GM12878 (cell line): ENCODE measurements at regions not wholly inside any gene's neighbourhood (a gene's known extent, or its start where the extent isn't known, plus 50 kb on each side); places are given as distances from the start of the nearest gene placed in this dataset.

Experiments
- ATAC-seq: fragments of 200-7000 bp; cut with Tn5 transposase; 3 replicates; pipeline ENCODE4 v1.9.1; 2020; ENCODE audit warnings: mild to moderate bottlenecking, moderate library complexity
- BruUV-seq: library from RNA; stranded (reverse); fragments of 400-500 nt; replicated peaks from 2 replicates; lab custom pipeline; 2021; lab: Mats Ljungman, UMichigan
- CTCF ChIA-PET: fragments of 300-600 bp; sonication (Branson Sonifier 250); formaldehyde crosslinking; extraction: SDS; loops from one replicate; lab custom pipeline; 2021; ENCODE audit warnings: inconsistent platforms; lab: Yijun Ruan, JAX
- POLR2A ChIA-PET: fragments of 350-600 bp; formaldehyde crosslinking; extraction: SDS; loops from one replicate; lab custom pipeline; 2021; ENCODE audit warnings: inconsistent platforms; lab: Charles Lee
- RAD21 ChIA-PET: fragments of 300-600 bp; sonication (Branson Sonifier 250); formaldehyde crosslinking; loops from one replicate; lab custom pipeline; 2023; ENCODE audit warnings: antibody characterized with exemption; ENCODE audit not compliant: unreplicated experiment; lab: Charles Lee
- SMC1A ChIA-PET: fragments of 300-600 bp; sonication (Branson Sonifier 250); formaldehyde crosslinking; loops from one replicate; lab custom pipeline; 2023; ENCODE audit not compliant: unreplicated experiment, uncharacterized antibody; lab: Charles Lee
- DNase-seq: peaks from one replicate; pipeline ENCODE4 v3.0.0-alpha.2; 2011; ENCODE audit warnings: low read depth, low spot score
- FAIRE-seq: peaks from 3 replicates; lab custom pipeline; 2011; peaks lifted over from hg19 to GRCh38; lab: Jason Lieb, UNC
- H2AFZ ChIP-seq: 2 replicates; pipeline ENCODE4 v1.6.0; 2011; ENCODE audit warnings: low read depth, low read length, control low read depth; ENCODE audit not compliant: control insufficient read depth
- H3K27ac ChIP-seq: 2 replicates; pipeline ENCODE4 v1.5.1; 2011; ENCODE audit warnings: control low read depth; ENCODE audit not compliant: control insufficient read depth, insufficient read depth
- H3K27me3 ChIP-seq, 2 experiments: replicated peaks in 1 of 2; 2 replicates each; pipeline versions ENCODE4 v1.6.0 to v1.6.1; 2011; ENCODE audit warnings: low read length in 1 of 2; ENCODE audit not compliant: control insufficient read depth in 2 of 2, insufficient read depth in 2 of 2
- H3K36me3 ChIP-seq, 2 experiments: 2 replicates each; pipeline ENCODE4 v1.5.1; 2011; ENCODE audit warnings: low read length in 1 of 2; ENCODE audit not compliant: control insufficient read depth in 2 of 2, insufficient read depth in 2 of 2
- H3K4me1 ChIP-seq: 2 replicates; pipeline ENCODE4 v1.6.1; 2011; ENCODE audit warnings: mild to moderate bottlenecking, low read length, moderate library complexity, mixed read lengths; ENCODE audit not compliant: control insufficient read depth, insufficient read depth
- H3K4me2 ChIP-seq: 2 replicates; pipeline ENCODE4 v1.6.0; 2011; ENCODE audit warnings: control low read depth; ENCODE audit not compliant: control insufficient read depth, insufficient read depth
- H3K4me3 ChIP-seq: fragments of 200-600 bp; sonication (generic); 2 replicates; pipeline ENCODE4 v1.5.1; 2016
- H3K79me2 ChIP-seq: 2 replicates; pipeline ENCODE4 v1.6.0; 2011; ENCODE audit warnings: low read length; ENCODE audit not compliant: control insufficient read depth, insufficient read depth
- H3K9ac ChIP-seq: 2 replicates; pipeline ENCODE4 v1.8.0; 2011; ENCODE audit warnings: low read length, control low read depth, mixed read lengths; ENCODE audit not compliant: control insufficient read depth, insufficient read depth
- H3K9me3 ChIP-seq: replicated peaks from 3 replicates; pipeline ENCODE4 v1.5.1; 2011; ENCODE audit warnings: mild to moderate bottlenecking, low read length; ENCODE audit not compliant: control insufficient read depth, insufficient read depth
- H4K20me1 ChIP-seq: 2 replicates; pipeline ENCODE4 v1.6.0; 2011; ENCODE audit not compliant: control insufficient read depth, insufficient read depth
- ASH2L ChIP-seq: fragments of 300-600, 200-600 bp; sonication (generic); IDR thresholded peaks from 2 replicates; pipeline ENCODE4 v1.6.1; 2017; ENCODE audit warnings: low read depth, mild to moderate bottlenecking, borderline replicate concordance
- BACH1 ChIP-seq: fragments of 450-650 bp; IDR thresholded peaks from 2 replicates; pipeline ENCODE4 v1.6.1; 2017; ENCODE audit warnings: mild to moderate bottlenecking, borderline replicate concordance
- CREB1 ChIP-seq: IDR thresholded peaks from 2 replicates; pipeline ENCODE4 v1.6.1; 2012; ENCODE audit warnings: low read depth, mild to moderate bottlenecking, inconsistent platforms
- CREM ChIP-seq: IDR thresholded peaks from 2 replicates; pipeline ENCODE4 v1.6.1; 2014; ENCODE audit warnings: antibody characterized with exemption, low read depth
- HDAC6 ChIP-seq: fragments of 200-600 bp; sonication (generic); IDR thresholded peaks from one replicate; pipeline ENCODE4 v1.8.0; 2017; ENCODE audit warnings: antibody characterized with exemption; ENCODE audit not compliant: unreplicated experiment
- HDGF ChIP-seq: fragments of 450-650 bp; IDR thresholded peaks from 2 replicates; pipeline ENCODE4 v1.6.1; 2016; ENCODE audit warnings: antibody characterized with exemption
- RAD21 ChIP-seq: IDR thresholded peaks from 2 replicates; pipeline ENCODE4 v1.6.1; 2011; ENCODE audit warnings: mild to moderate bottlenecking, low read depth, low read length, moderate library complexity; ENCODE audit not compliant: insufficient read depth
- RBBP5 ChIP-seq: fragments of 200-600 bp; sonication (generic); conservative IDR thresholded peaks from 2 replicates; pipeline ENCODE4 v1.6.1; 2016
- USF2 ChIP-seq: IDR thresholded peaks from 2 replicates; pipeline ENCODE4 v1.6.1; 2011; ENCODE audit warnings: low read depth, low read length, improper control_type of control experiment, borderline replicate concordance
- WGBS: methylation state at CpG from one replicate; pipeline ENCODE4 v1.1.6; 2016; ENCODE audit warnings: low lambda C conversion rate; ENCODE audit not compliant: insufficient replicate concordance, insufficient coverage; ENCODE audit errors: missing lambda C conversion rate; 5-methylcytosine and 5-hydroxymethylcytosine counted together
- in situ Hi-C: fragments of 300-500 bp; cut with MboI; formaldehyde crosslinking; loops from 9 replicates; pipeline ENCODE4 v1.14.3; 2018; ENCODE audit warnings: mixed read lengths
- intact Hi-C: fragments of 100-400 bp; cut with micrococcal nuclease; formaldehyde crosslinking; loops from one replicate; pipeline ENCODE4 v1.14.2; 2022; ENCODE audit not compliant: unreplicated experiment
- TF ChIP-seq, protein P1 (sequence below): IDR thresholded peaks from 2 replicates; pipeline ENCODE4 v1.6.1; 2011; ENCODE audit warnings: mild to moderate bottlenecking, low read depth, low read length, moderate library complexity; ENCODE audit not compliant: insufficient replicate concordance

GRCh38 chr20:50369225-50370035, 140.8 kb upstream of the PTPN1 start (continued):
- TF ChIP-seq, protein P1, sequence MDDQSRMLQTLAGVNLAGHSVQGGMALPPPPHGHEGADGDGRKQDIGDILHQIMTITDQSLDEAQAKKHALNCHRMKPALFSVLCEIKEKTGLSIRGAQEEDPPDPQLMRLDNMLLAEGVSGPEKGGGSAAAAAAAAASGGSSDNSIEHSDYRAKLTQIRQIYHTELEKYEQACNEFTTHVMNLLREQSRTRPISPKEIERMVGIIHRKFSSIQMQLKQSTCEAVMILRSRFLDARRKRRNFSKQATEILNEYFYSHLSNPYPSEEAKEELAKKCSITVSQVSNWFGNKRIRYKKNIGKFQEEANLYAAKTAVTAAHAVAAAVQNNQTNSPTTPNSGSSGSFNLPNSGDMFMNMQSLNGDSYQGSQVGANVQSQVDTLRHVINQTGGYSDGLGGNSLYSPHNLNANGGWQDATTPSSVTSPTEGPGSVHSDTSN, result no peak
- no peak for TF ChIP-seq RAD21

- no peaks in the 10 kb centered on the region for H4K20me1 ChIP-seq
- no peak overlapping the region for H2AFZ ChIP-seq
- H3K4me1 ChIP-seq, result peaks cover 5% of the 10 kb centered on the region; the same call in 1 of the 2 replicates
- no peak overlapping the region for H3K9ac ChIP-seq
- no peak overlapping the region for H3K4me2 ChIP-seq
- CTCF ChIA-PET, result interaction anchor here (1.1 kb wide), 1 partner anchor 17 kb away, joined by 3 read pairs; no protein-coding TSS in a partner anchor
- in situ Hi-C loops (no loop called here), intact Hi-C loops (no loop called here)
- 52% methylated on average over 11 of the region's 11 CpGs for WGBS
- no peaks in the 10 kb centered on the region for H3K36me3 ChIP-seq
- no peaks in the 10 kb centered on the region for H3K79me2 ChIP-seq
- no peak overlapping the region for H3K4me3 ChIP-seq
- no peaks in the 10 kb centered on the region; the same call in 2 of the 3 replicates for H3K9me3 ChIP-seq
- DNase-seq, result no peak
- no TSS peak for BruUV-seq
- FAIRE-seq, result no peak
- SMC1A ChIA-PET, result no interaction called here
- no peaks in the 10 kb centered on the region; a peak in 1 of 4 replicates for H3K27me3 ChIP-seq
- H3K27ac ChIP-seq, result no peak overlapping the region
- RAD21 ChIA-PET, result no interaction called here
- TF ChIP-seq HDGF, result no peak
- no peak for TF ChIP-seq USF2
- no peak for TF ChIP-seq CREM
- no peak for TF ChIP-seq ASH2L
- no peak for TF ChIP-seq RBBP5
- TF ChIP-seq BACH1, result no peak
- no peak for TF ChIP-seq HDAC6
- no peak for TF ChIP-seq CREB1
- POLR2A ChIA-PET, result no interaction called here
- ATAC-seq, result no peak
These were observed 140.1 kb upstream of the PTPN1 start for GRCh38 chr20:50370036-50370566.
